SU-DHL-6 (cell line): ENCODE measurements at regions not wholly inside any gene's neighbourhood (a gene's known extent, or its start where the extent isn't known, plus 50 kb on each side); places are given as distances from the start of the nearest gene placed in this dataset.

Source experiments
- H2AFZ ChIP-seq: fragments of 200-600 bp; sonication (generic); 2 replicates; pipeline ENCODE4 v1.6.1; 2014; ENCODE audit warnings: low read depth, mild to moderate bottlenecking, moderate library complexity, mixed read lengths, antibody characterized with exemption, low read length; ENCODE audit not compliant: severe bottlenecking
- H3F3A ChIP-seq: fragments of 200-600 bp; shearing (Covaris generic); 2 replicates; pipeline ENCODE4 v1.6.0; 2016; ENCODE audit warnings: antibody characterized with exemption, mild to moderate bottlenecking; ENCODE audit not compliant: insufficient read depth
- H3K27ac ChIP-seq: fragments of 200-600 bp; sonication (generic); 2 replicates; pipeline ENCODE4 v1.5.1; 2016; ENCODE audit warnings: low read depth, mild to moderate bottlenecking, low read length, moderate library complexity, mixed read lengths
- H3K27me3 ChIP-seq: fragments of 200-600 bp; sonication (generic), shearing (Covaris generic); 2 replicates; pipeline ENCODE4 v1.6.0; 2014; ENCODE audit warnings: mild to moderate bottlenecking, low read length
- H3K36me3 ChIP-seq: fragments of 200-600 bp; sonication (generic); 2 replicates; pipeline ENCODE4 v1.6.1; 2014; ENCODE audit warnings: mild to moderate bottlenecking, low read length, mixed read lengths
- H3K4me2 ChIP-seq: fragments of 300-600, 200-600 bp; shearing (Covaris generic), sonication (generic); 2 replicates; pipeline ENCODE4 v1.6.0; 2014; ENCODE audit warnings: low read length, low read depth, mild to moderate bottlenecking; ENCODE audit not compliant: poor library complexity, severe bottlenecking
- H3K4me3 ChIP-seq: fragments of 200-600 bp; sonication (generic); 2 replicates; pipeline ENCODE4 v1.5.1; 2014; ENCODE audit warnings: antibody characterized with exemption, low read length, mild to moderate bottlenecking, mixed read lengths; ENCODE audit not compliant: insufficient read depth, poor library complexity, severe bottlenecking
- H3K79me2 ChIP-seq: fragments of 200-600 bp; sonication (generic); 2 replicates; pipeline ENCODE4 v1.6.1; 2014; ENCODE audit warnings: mild to moderate bottlenecking, low read length, moderate library complexity; ENCODE audit not compliant: insufficient read depth
- H3K9ac ChIP-seq: fragments of 200-600 bp; sonication (generic); 2 replicates; pipeline ENCODE4 v1.7.0; 2014; ENCODE audit warnings: mild to moderate bottlenecking, low read length
- H3K9me2 ChIP-seq: fragments of 200-600 bp; sonication (generic); replicated peaks from 2 replicates; pipeline ENCODE4 v1.6.1; 2014; ENCODE audit warnings: low read length; ENCODE audit not compliant: insufficient read depth
- H3K9me3 ChIP-seq: fragments of 200-600 bp; sonication (generic); 2 replicates; pipeline ENCODE4 v1.6.1; 2014; ENCODE audit warnings: low read length, mixed read lengths; ENCODE audit not compliant: insufficient read depth
- H4K20me1 ChIP-seq: fragments of 200-600 bp; sonication (generic); 2 replicates; pipeline ENCODE4 v1.6.1; 2014; ENCODE audit warnings: low read depth, mild to moderate bottlenecking, antibody characterized with exemption, low read length, moderate library complexity, mixed read lengths
- EZH2phosphoT487 ChIP-seq: fragments of 200-600 bp; sonication (generic), shearing (Covaris generic); conservative IDR thresholded peaks from 2 replicates; pipeline ENCODE4 v1.6.1; 2018; ENCODE audit warnings: mild to moderate bottlenecking, antibody characterized with exemption, low read length, moderate library complexity, mixed read lengths
- TF ChIP-seq, protein P1 (sequence below): fragments of 200-600 bp; sonication (generic); IDR thresholded peaks from one replicate; pipeline ENCODE4 v1.5.1; 2017; ENCODE audit warnings: antibody characterized with exemption, mild to moderate bottlenecking, low read length, moderate library complexity; ENCODE audit not compliant: insufficient read depth, poor library complexity, severe bottlenecking

- no peaks in the 10 kb centered on the region for H3K9me3 ChIP-seq
- no peaks in the 10 kb centered on the region; the same call in 1 of the 2 replicates for H4K20me1 ChIP-seq
- H2AFZ ChIP-seq, result no peak overlapping the region
- H3K36me3 ChIP-seq, result peaks cover 17% of the 10 kb centered on the region; the same call in 1 of the 2 replicates
- peaks cover 100% of the 10 kb centered on the region for H3K79me2 ChIP-seq
- no peaks in the 10 kb centered on the region for H3K9me2 ChIP-seq
- H3K4me2 ChIP-seq, result peak overlapping the region; percentile 54
- H3K4me3 ChIP-seq, result peak overlapping the region; percentile 39
- peak overlapping the region; percentile 31; the same call in 1 of the 2 replicates for H3K9ac ChIP-seq
- no peak for TF ChIP-seq EZH2phosphoT487
- no peaks in the 10 kb centered on the region for H3K27me3 ChIP-seq
- H3F3A ChIP-seq, result peaks cover 49% of the 10 kb centered on the region
- H3K27ac ChIP-seq, result peak overlapping the region; percentile 90
Observed at GRCh38 chr9:110142253-110142652, 65.7 kb downstream of the C9orf152 start.

DNA sequence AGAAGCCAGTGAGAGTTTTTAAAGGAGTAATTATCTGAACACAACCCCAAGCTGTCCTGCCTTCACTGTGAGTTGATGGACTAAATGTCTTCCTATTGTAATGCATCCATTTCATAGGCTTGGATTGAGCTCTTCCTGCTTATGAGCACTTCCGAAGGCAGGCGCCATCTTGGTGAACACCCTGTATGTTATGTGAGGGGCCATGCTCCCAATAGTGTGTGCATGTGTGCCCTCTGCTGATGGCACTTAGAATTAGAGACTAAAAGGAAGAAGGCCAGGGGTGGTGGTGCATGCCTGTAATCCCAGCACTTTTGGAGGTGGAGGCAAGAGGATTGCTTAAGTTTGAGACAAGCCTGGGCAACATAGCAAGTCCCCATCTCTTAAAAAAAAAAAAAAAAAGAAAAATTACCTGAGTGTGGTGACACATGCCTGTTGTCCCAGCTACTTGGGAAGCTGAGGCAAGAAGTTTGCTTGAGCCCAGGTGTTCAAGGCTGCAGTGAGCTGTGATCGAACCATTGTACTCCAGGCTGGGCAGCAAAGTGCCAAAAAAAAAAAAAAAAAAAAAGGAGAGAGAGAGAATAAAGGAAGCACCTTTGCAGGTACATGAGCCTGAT is 65.0 kb downstream of the C9orf152 start:
- Histone ChIP-seq H3K9me3 (no peaks in the 10 kb centered on the region), H3K9me2 (no peaks in the 10 kb centered on the region), H4K20me1 (no peaks in the 10 kb centered on the region; the same call in 1 of the 2 replicates), H3K4me2 (peak overlapping the region; percentile 54), H3K79me2 (peaks cover 100% of the 10 kb centered on the region), H3K27ac (peak overlapping the region; percentile 90), H3F3A (peaks cover 57% of the 10 kb centered on the region), H3K4me3 (peak overlapping the region; percentile 39), H3K27me3 (no peaks in the 10 kb centered on the region), H2AFZ (no peak overlapping the region), H3K9ac (peak overlapping the region; percentile 31; the same call in 1 of the 2 replicates), H3K36me3 (peaks cover 17% of the 10 kb centered on the region; the same call in 1 of the 2 replicates)
- no peak for TF ChIP-seq EZH2phosphoT487
- TF ChIP-seq, protein P1, sequence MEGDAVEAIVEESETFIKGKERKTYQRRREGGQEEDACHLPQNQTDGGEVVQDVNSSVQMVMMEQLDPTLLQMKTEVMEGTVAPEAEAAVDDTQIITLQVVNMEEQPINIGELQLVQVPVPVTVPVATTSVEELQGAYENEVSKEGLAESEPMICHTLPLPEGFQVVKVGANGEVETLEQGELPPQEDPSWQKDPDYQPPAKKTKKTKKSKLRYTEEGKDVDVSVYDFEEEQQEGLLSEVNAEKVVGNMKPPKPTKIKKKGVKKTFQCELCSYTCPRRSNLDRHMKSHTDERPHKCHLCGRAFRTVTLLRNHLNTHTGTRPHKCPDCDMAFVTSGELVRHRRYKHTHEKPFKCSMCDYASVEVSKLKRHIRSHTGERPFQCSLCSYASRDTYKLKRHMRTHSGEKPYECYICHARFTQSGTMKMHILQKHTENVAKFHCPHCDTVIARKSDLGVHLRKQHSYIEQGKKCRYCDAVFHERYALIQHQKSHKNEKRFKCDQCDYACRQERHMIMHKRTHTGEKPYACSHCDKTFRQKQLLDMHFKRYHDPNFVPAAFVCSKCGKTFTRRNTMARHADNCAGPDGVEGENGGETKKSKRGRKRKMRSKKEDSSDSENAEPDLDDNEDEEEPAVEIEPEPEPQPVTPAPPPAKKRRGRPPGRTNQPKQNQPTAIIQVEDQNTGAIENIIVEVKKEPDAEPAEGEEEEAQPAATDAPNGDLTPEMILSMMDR, result peak; percentile 27

- peaks cover 59% of the 10 kb centered on the region for H3F3A ChIP-seq
Observed at GRCh38 chr9:110143485-110143884, 64.5 kb downstream of the C9orf152 start.

More at GRCh38 chr9:110143485-110143884, 64.5 kb downstream of the C9orf152 start:
- H3K27ac ChIP-seq, result peak overlapping the region; percentile 90
- peaks cover 17% of the 10 kb centered on the region; the same call in 1 of the 2 replicates for H3K36me3 ChIP-seq
- H4K20me1 ChIP-seq, result no peaks in the 10 kb centered on the region; the same call in 1 of the 2 replicates
- peaks cover 100% of the 10 kb centered on the region for H3K79me2 ChIP-seq
- no peak overlapping the region for H2AFZ ChIP-seq
- peak overlapping the region; percentile 39 for H3K4me3 ChIP-seq
- no peak for TF ChIP-seq EZH2phosphoT487
- TF ChIP-seq, protein P1, result no peak
- H3K9me2 ChIP-seq, result no peaks in the 10 kb centered on the region
- H3K9ac ChIP-seq, result peak overlapping the region; percentile 31
- H3K4me2 ChIP-seq, result peak overlapping the region; percentile 54
- no peaks in the 10 kb centered on the region for H3K9me3 ChIP-seq
- H3K27me3 ChIP-seq, result no peaks in the 10 kb centered on the region
